ENCODE measurements at regions not wholly inside any gene's neighbourhood (a gene's known extent, or its start where the extent isn't known, plus 50 kb on each side); places are given as distances from the start of the nearest gene placed in this dataset.

DNA sequence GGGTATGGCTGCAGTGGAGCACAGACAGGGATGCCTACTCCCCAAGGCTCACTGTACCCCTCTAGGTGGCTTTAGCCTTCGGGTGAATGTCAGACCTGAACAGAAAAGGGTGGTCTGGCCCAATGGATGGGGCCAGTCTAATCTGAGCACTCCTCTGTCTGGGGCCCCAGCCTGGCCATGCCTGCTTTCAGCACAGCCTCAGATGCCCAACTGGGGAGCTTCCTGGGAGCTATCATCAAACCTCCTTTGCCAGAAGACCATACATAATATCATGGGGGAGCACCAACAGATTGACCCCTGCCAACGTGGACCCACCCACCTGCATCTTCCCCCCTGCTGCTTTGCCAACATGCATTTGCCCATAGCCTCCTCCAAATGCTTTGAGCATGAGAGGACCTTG is 454.1 kb upstream of the KHDRBS2 start:
- Mint-ChIP-seq H3K27me3 (ENCODE audit: insufficient read depth, unreplicated experiment) (peaks cover 70% of the 10 kb centered on the region), H3K4me1 (ENCODE audit: insufficient read depth, unreplicated experiment) (no peaks in the 10 kb centered on the region), H3K4me3 (ENCODE audit: unreplicated experiment) (no peak overlapping the region), H3K9me3 (ENCODE audit: unreplicated experiment) (no peaks in the 10 kb centered on the region), H3K36me3 (ENCODE audit: insufficient read depth, unreplicated experiment) (no peaks in the 10 kb centered on the region), H3K27ac (ENCODE audit: low read depth, unreplicated experiment) (no peak overlapping the region)
- ChIA-PET POLR2A (no interaction called here), CTCF (interaction anchor here (0.6 to 1.1 kb wide), 3 partner anchors 71 to 1043 kb away, joined by 3 to 4 read pairs (median 3); no protein-coding TSS in a partner anchor)
- BruUV-seq (replicated peaks) = no TSS peak
- no peak for TF ChIP-seq CTCF (IDR thresholded peaks at IDR 0.05; ENCODE audit: unreplicated experiment)
- DNase-seq (ENCODE audit: unreplicated experiment) = no peak
- intact Hi-C loops (cut with micrococcal nuclease) = no loop called here

DNA sequence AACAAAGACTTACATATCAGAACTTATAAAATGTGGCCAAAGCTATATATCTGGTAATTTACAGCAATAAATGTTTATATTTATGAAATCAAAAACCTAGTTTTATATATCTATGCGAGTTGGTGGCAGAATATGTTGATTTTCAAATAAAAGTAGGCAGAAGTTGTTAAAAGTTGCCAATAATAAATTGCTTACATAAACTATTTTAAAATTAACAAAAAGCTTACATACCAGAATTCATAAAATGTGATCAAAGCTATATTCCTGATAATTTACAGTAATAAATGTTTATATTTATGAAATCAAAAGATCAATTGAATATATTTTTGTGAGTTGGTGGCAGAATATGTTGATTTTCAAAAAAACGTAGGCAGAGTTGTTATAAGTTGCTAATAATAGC is 451.8 kb upstream of the KHDRBS2 start:
- intact Hi-C loops (cut with micrococcal nuclease) = no loop called here
- CTCF ChIA-PET = no interaction called here
- no peak for TF ChIP-seq CTCF (IDR thresholded peaks at IDR 0.05; ENCODE audit: unreplicated experiment)
- Mint-ChIP-seq H3K4me3 (ENCODE audit: unreplicated experiment) (no peak overlapping the region), H3K9me3 (ENCODE audit: unreplicated experiment) (no peaks in the 10 kb centered on the region), H3K27ac (ENCODE audit: low read depth, unreplicated experiment) (no peak overlapping the region), H3K4me1 (ENCODE audit: insufficient read depth, unreplicated experiment) (no peaks in the 10 kb centered on the region), H3K27me3 (ENCODE audit: insufficient read depth, unreplicated experiment) (peaks cover 78% of the 10 kb centered on the region), H3K36me3 (ENCODE audit: insufficient read depth, unreplicated experiment) (no peaks in the 10 kb centered on the region)
- BruUV-seq (replicated peaks) = no TSS peak
- no peak for DNase-seq (ENCODE audit: unreplicated experiment)
- POLR2A ChIA-PET = no interaction called here

DNA sequence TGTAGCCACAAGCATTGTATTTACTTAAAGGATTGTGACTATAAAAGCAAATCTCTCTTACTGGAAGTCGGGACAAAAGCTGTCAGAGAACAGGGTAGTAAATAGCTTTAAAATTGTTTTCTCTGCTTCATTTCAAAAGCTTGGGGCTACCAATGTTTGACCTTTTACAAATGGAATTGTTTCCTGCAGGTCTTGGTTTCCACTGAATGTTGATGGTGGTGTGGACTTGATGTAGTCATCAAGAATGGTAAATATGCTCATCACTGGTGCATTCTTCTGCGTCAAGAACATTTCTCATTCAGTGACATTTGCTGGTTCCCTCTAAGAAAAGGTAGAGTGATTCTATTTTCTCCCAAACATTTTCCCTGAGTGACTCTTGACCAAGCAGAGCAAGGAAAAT is 435.4 kb upstream of the KHDRBS2 start:
- peaks cover 61% of the 10 kb centered on the region for H3K27me3 Mint-ChIP-seq (ENCODE audit: insufficient read depth, unreplicated experiment)
- TF ChIP-seq CTCF (IDR thresholded peaks at IDR 0.05; ENCODE audit: unreplicated experiment) = no peak
- CTCF ChIA-PET = interaction anchor here (0.6 to 1.4 kb wide), 3 partner anchors 20 to 240 kb away, joined by 3 to 6 read pairs (median 4); no protein-coding TSS in a partner anchor

GRCh38 chr6:62716719-62717118 is 430.7 kb upstream of the KHDRBS2 start:
- no peaks in the 10 kb centered on the region for H3K9me3 Mint-ChIP-seq (ENCODE audit: unreplicated experiment)
- no TSS peak for BruUV-seq (replicated peaks)
- H3K4me3 Mint-ChIP-seq (ENCODE audit: unreplicated experiment) = no peak overlapping the region
- DNase-seq (ENCODE audit: unreplicated experiment) = no peak
- TF ChIP-seq CTCF (IDR thresholded peaks at IDR 0.05; ENCODE audit: unreplicated experiment) = no peak
- H3K27me3 Mint-ChIP-seq (ENCODE audit: insufficient read depth, unreplicated experiment) = peaks cover 65% of the 10 kb centered on the region
- H3K36me3 Mint-ChIP-seq (ENCODE audit: insufficient read depth, unreplicated experiment) = no peaks in the 10 kb centered on the region
- no peak overlapping the region for H3K27ac Mint-ChIP-seq (ENCODE audit: low read depth, unreplicated experiment)
- POLR2A ChIA-PET = interaction anchor here (0.8 kb wide), 1 partner anchor 45 kb away, joined by 3 read pairs; no protein-coding TSS in a partner anchor
- intact Hi-C loops (cut with micrococcal nuclease) = no loop called here
- CTCF ChIA-PET = no interaction called here
- no peaks in the 10 kb centered on the region for H3K4me1 Mint-ChIP-seq (ENCODE audit: insufficient read depth, unreplicated experiment)

More for the DNA sequence above, 435.4 kb upstream of the KHDRBS2 start:
- BruUV-seq (replicated peaks) = no TSS peak
- Mint-ChIP-seq H3K36me3 (ENCODE audit: insufficient read depth, unreplicated experiment) (no peaks in the 10 kb centered on the region), H3K27ac (ENCODE audit: low read depth, unreplicated experiment) (no peak overlapping the region), H3K4me3 (ENCODE audit: unreplicated experiment) (no peak overlapping the region), H3K4me1 (ENCODE audit: insufficient read depth, unreplicated experiment) (no peaks in the 10 kb centered on the region), H3K9me3 (ENCODE audit: unreplicated experiment) (peaks cover 2% of the 10 kb centered on the region)
- intact Hi-C loops (cut with micrococcal nuclease) = no loop called here
- POLR2A ChIA-PET = no interaction called here
- no peak for DNase-seq (ENCODE audit: unreplicated experiment)
